WERI-Rb-1 (cell line): ENCODE measurements at regions not wholly inside any gene's neighbourhood (a gene's known extent, or its start where the extent isn't known, plus 50 kb on each side); places are given as distances from the start of the nearest gene placed in this dataset.
A peak's percentile ranks its signal among the peaks of the same experiment; 100 is the strongest.
"Not testable (repeated sequence)": the region's sequence is repeated elsewhere in the genome, so short reads cannot be mapped to it uniquely, and the experiment has no call there.

ENCODE experiments used
- DNase-seq: peaks from one replicate; pipeline ENCODE4 v3.0.0-alpha.2; 2020
- H3K27ac ChIP-seq: fragments of 250-450 bp; sonication (Bioruptor Pico); 2 replicates; pipeline ENCODE4 v1.5.1; 2020; ENCODE audit warnings: mild to moderate bottlenecking, moderate library complexity
- H3K27me3 ChIP-seq: fragments of 250-450 bp; sonication (Bioruptor Pico); 2 replicates; pipeline ENCODE4 v1.5.1; 2021; ENCODE audit warnings: mild to moderate bottlenecking, low read depth, moderate library complexity; ENCODE audit not compliant: insufficient read depth, severe bottlenecking
- H3K36me3 ChIP-seq: fragments of 250-450 bp; sonication (Bioruptor Pico); 2 replicates; pipeline ENCODE4 v1.5.1; 2020; ENCODE audit warnings: mild to moderate bottlenecking, moderate library complexity
- H3K4me3 ChIP-seq: 2 replicates; pipeline ENCODE4 v1.5.1; 2011; ENCODE audit warnings: low read depth, mild to moderate bottlenecking, control low read depth, low read length
- H3K9me3 ChIP-seq: fragments of 250-450 bp; sonication (Bioruptor Pico); 2 replicates; pipeline ENCODE4 v1.5.1; 2021; ENCODE audit warnings: mild to moderate bottlenecking, moderate library complexity; ENCODE audit not compliant: severe bottlenecking
- TF ChIP-seq, protein P1 (sequence below): IDR thresholded peaks from 2 replicates; pipeline ENCODE4 v1.5.1; 2011; ENCODE audit warnings: low read depth, mild to moderate bottlenecking, control low read depth, inconsistent platforms, low read length

- peaks cover 4% of the 10 kb centered on the region for H3K9me3 ChIP-seq
- H3K27ac ChIP-seq = no peak overlapping the region
- H3K27me3 ChIP-seq = peaks cover 28% of the 10 kb centered on the region
- TF ChIP-seq, protein P1, sequence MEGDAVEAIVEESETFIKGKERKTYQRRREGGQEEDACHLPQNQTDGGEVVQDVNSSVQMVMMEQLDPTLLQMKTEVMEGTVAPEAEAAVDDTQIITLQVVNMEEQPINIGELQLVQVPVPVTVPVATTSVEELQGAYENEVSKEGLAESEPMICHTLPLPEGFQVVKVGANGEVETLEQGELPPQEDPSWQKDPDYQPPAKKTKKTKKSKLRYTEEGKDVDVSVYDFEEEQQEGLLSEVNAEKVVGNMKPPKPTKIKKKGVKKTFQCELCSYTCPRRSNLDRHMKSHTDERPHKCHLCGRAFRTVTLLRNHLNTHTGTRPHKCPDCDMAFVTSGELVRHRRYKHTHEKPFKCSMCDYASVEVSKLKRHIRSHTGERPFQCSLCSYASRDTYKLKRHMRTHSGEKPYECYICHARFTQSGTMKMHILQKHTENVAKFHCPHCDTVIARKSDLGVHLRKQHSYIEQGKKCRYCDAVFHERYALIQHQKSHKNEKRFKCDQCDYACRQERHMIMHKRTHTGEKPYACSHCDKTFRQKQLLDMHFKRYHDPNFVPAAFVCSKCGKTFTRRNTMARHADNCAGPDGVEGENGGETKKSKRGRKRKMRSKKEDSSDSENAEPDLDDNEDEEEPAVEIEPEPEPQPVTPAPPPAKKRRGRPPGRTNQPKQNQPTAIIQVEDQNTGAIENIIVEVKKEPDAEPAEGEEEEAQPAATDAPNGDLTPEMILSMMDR = peak; percentile 27; the same call in 1 of the 2 replicates
- H3K4me3 ChIP-seq = no peak overlapping the region
- H3K36me3 ChIP-seq = no peaks in the 10 kb centered on the region
- no peak for DNase-seq
Measured at GRCh38 chr4:183012879-183013729, 86.0 kb upstream of the WWC2 start.

GRCh38 chr4:183011213-183011907 lies 87.7 kb upstream of the WWC2 start:
- Histone ChIP-seq H3K27ac (no peak overlapping the region), H3K9me3 (peaks cover 4% of the 10 kb centered on the region), H3K4me3 (no peak overlapping the region), H3K36me3 (no peaks in the 10 kb centered on the region), H3K27me3 (peaks cover 34% of the 10 kb centered on the region)
- TF ChIP-seq, protein P1 = no peak
- DNase-seq = no peak

- TF ChIP-seq, protein P1 = no peak
- H3K27ac ChIP-seq = no peak overlapping the region
- no peaks in the 10 kb centered on the region for H3K36me3 ChIP-seq
- peaks cover 4% of the 10 kb centered on the region for H3K9me3 ChIP-seq
- H3K27me3 ChIP-seq = peaks cover 34% of the 10 kb centered on the region
- H3K4me3 ChIP-seq = no peak overlapping the region
- DNase-seq = no peak
Measured at GRCh38 chr4:183008492-183008891, 90.6 kb upstream of the WWC2 start.

GRCh38 chr4:183004370-183004769 lies 87.2 kb upstream of the DCTD start:
- H3K27me3 ChIP-seq = peaks cover 16% of the 10 kb centered on the region
- not testable (repeated sequence) for H3K36me3 ChIP-seq, DNase-seq, H3K9me3 ChIP-seq, H3K4me3 ChIP-seq, H3K27ac ChIP-seq

GRCh38 chr4:182994171-182994570 lies 77.0 kb upstream of the DCTD start:
- Histone ChIP-seq H3K27me3 (peaks cover 16% of the 10 kb centered on the region), H3K36me3 (no peaks in the 10 kb centered on the region), H3K27ac (no peak overlapping the region), H3K4me3 (no peak overlapping the region), H3K9me3 (peaks cover 11% of the 10 kb centered on the region)
- TF ChIP-seq, protein P1 = no peak
- no peak for DNase-seq

DNA sequence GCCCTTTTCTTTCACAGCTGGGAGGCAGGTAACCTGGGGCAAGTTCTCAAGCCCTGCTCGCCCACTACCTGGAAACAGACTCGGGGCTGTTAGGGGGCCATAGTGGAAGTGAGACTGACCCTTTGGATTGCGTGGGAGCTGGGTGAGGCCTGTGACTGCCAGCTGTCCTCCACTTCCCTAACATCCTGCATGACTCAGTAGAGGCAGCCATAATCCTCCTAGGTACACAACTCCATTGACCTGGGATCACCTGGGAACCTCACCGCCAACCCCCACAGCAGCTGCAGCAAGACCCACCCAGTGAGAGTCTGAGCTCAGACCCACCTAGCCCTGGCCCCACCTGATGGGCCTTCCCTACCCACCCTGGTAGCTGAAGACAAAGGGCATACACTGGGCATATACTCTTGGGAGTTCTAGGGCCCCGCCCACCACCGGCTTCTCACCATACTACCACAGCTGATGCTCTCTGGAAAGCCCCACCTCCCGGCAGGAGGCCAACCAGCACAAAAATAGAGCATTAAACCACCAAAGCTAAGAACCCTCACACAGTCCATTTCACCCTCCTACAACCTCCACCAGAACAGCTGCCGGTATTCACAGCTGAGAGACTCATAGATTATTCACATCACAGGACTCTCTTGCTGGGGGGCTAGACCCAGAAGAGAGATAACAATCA lies 61.1 kb upstream of the DCTD start:
- Histone ChIP-seq H3K27ac (no peak overlapping the region), H3K27me3 (no peaks in the 10 kb centered on the region)
- DNase-seq = no peak

More for the DNA sequence above, 61.1 kb upstream of the DCTD start:
- Histone ChIP-seq H3K36me3 (no peaks in the 10 kb centered on the region), H3K9me3 (no peaks in the 10 kb centered on the region), H3K4me3 (no peak overlapping the region)
- TF ChIP-seq, protein P1 = no peak
